B cell (primary cell): ENCODE measurements at regions not wholly inside any gene's neighbourhood (a gene's known extent, or its start where the extent isn't known, plus 50 kb on each side); places are given as distances from the start of the nearest gene placed in this dataset.

Source experiments
- ATAC-seq: fragments of 200-7000 bp; cut with Tn5 transposase; one replicate; pipeline ENCODE4 v1.10.0; 2021; ENCODE audit warnings: low read depth, mild to moderate bottlenecking, moderate number of reproducible peaks, moderate library complexity
- CTCF ChIA-PET: fragments of 350-600 bp; sonication (Branson Sonifier 250); formaldehyde crosslinking; loops from one replicate; lab custom pipeline; 2021; ENCODE audit warnings: antibody characterized with exemption, inconsistent platforms; lab: Charles Lee
- POLR2A ChIA-PET: fragments of 350-600 bp; sonication (Branson Sonifier 250); formaldehyde crosslinking; loops from one replicate; lab custom pipeline; 2021; ENCODE audit warnings: antibody characterized with exemption; lab: Charles Lee
- DNase-seq: peaks from one replicate; pipeline ENCODE4 v3.0.0; 2013
- H2AFZ ChIP-seq: 2 replicates; pipeline ENCODE4 v1.6.1; 2012; ENCODE audit warnings: mild to moderate bottlenecking, low read depth, low read length; ENCODE audit not compliant: insufficient read depth, poor library complexity, severe bottlenecking
- H3K27ac ChIP-seq, 2 donors: 1 replicate in 1 of 2; 2 replicates in 1 of 2; pipeline ENCODE4 v1.5.1; 2012 to 2013; ENCODE audit warnings: low read length in 2 of 2, mild to moderate bottlenecking in 2 of 2, moderate library complexity in 1 of 2
- H3K27me3 ChIP-seq, 4 experiments: fragments of 200-600 bp in 1 of 4; sonication (generic) in 1 of 4; replicated peaks in 1 of 4; 1 replicate in 2 of 4; 2 replicates in 2 of 4; pipeline versions ENCODE4 v1.6.1 to v1.7.0; 2013 to 2016; ENCODE audit warnings: low read length in 3 of 4, mild to moderate bottlenecking in 2 of 4, mixed read lengths in 1 of 4, moderate library complexity in 1 of 4; ENCODE audit not compliant: insufficient read depth in 4 of 4, control insufficient read depth in 3 of 4; ENCODE audit errors: control extremely low read depth in 1 of 4
- H3K36me3 ChIP-seq, 2 experiments: replicated peaks in 1 of 2; 1 replicate in 1 of 2; 2 replicates in 1 of 2; pipeline versions ENCODE4 v1.6.1 to v1.7.1; 2013; ENCODE audit warnings: low read length in 1 of 2; ENCODE audit not compliant: insufficient read depth in 2 of 2, control insufficient read depth in 1 of 2; ENCODE audit errors: control extremely low read depth in 1 of 2, extremely low read depth in 1 of 2
- H3K4me1 ChIP-seq, 2 donors: fragments of 200-600 bp in 1 of 2; sonication (generic) in 1 of 2; 1 replicate in 1 of 2; 2 replicates in 1 of 2; pipeline versions ENCODE4 v1.5.1 to v1.6.1; 2013 to 2017; ENCODE audit warnings: low read length in 2 of 2; ENCODE audit not compliant: control insufficient read depth in 2 of 2, insufficient read depth in 2 of 2
- H3K4me2 ChIP-seq: replicated peaks from 2 replicates; pipeline ENCODE3; 2012; ENCODE audit warnings: mild to moderate bottlenecking, low read depth, low read length; ENCODE audit not compliant: poor library complexity, severe bottlenecking
- H3K4me3 ChIP-seq, 5 experiments: fragments of 200-600 bp in 1 of 5; sonication (generic) in 1 of 5; 1 replicate in 3 of 5; 2 replicates in 2 of 5; pipeline versions ENCODE4 v1.5.1 to v1.7.0; 2011 to 2016; ENCODE audit warnings: low read length in 4 of 5, mild to moderate bottlenecking in 4 of 5, low read depth in 2 of 5, control low read depth in 1 of 5, moderate library complexity in 1 of 5; ENCODE audit not compliant: insufficient read depth in 1 of 5; ENCODE audit errors: control extremely low read depth in 1 of 5, extremely low read depth in 1 of 5
- H3K79me2 ChIP-seq: fragments of 200-600 bp; sonication (generic); one replicate; pipeline ENCODE4 v1.6.0; 2016; ENCODE audit warnings: low read length; ENCODE audit not compliant: control insufficient read depth, insufficient read depth
- H3K9ac ChIP-seq: fragments of 200-600 bp; sonication (generic); 2 replicates; pipeline ENCODE4 v1.6.1; 2017; ENCODE audit warnings: mild to moderate bottlenecking, low read length, moderate library complexity
- H3K9me3 ChIP-seq, 3 donors: one replicate each; pipeline versions ENCODE4 v1.6.1 to v1.7.1; 2013; ENCODE audit warnings: low read length in 2 of 3; ENCODE audit not compliant: control insufficient read depth in 2 of 3, insufficient read depth in 1 of 3; ENCODE audit errors: control extremely low read depth in 1 of 3
- H4K20me1 ChIP-seq: 2 replicates; pipeline ENCODE4 v1.6.0; 2012; ENCODE audit warnings: mild to moderate bottlenecking, low read length; ENCODE audit not compliant: insufficient read depth, control insufficient read depth, poor library complexity, severe bottlenecking
- H3K27ac Mint-ChIP-seq: one replicate; pipeline ENCODE4 v1.8.0; 2021; ENCODE audit warnings: mixed read lengths
- H3K27me3 Mint-ChIP-seq: one replicate; pipeline ENCODE4 v1.8.0; 2021; ENCODE audit warnings: mixed read lengths
- H3K4me1 Mint-ChIP-seq: one replicate; pipeline ENCODE4 v1.8.0; 2021; ENCODE audit warnings: mixed read lengths
- H3K4me3 Mint-ChIP-seq: one replicate; pipeline ENCODE4 v1.8.0; 2021; ENCODE audit warnings: mixed read lengths
- H3K9me3 Mint-ChIP-seq: one replicate; pipeline ENCODE4 v1.8.0; 2022; ENCODE audit warnings: mixed read lengths; ENCODE audit not compliant: insufficient read depth
- CTCF ChIP-seq: fragments of 200-600 bp; IDR thresholded peaks from one replicate; pipeline ENCODE4 v1.8.0; 2022; ENCODE audit warnings: antibody characterized with exemption, mild to moderate bottlenecking
- EZH2 ChIP-seq: IDR thresholded peaks from 2 replicates; pipeline ENCODE4 v1.6.1; 2012; ENCODE audit warnings: borderline replicate concordance, low read depth, mild to moderate bottlenecking, moderate library complexity, low read length; ENCODE audit not compliant: insufficient read depth, poor library complexity, severe bottlenecking
- WGBS: methylation state at CpG from one replicate; pipeline ENCODE4 v1.1.5; 2013; ENCODE audit warnings: missing lambda C conversion rate; ENCODE audit not compliant: insufficient coverage; 5-methylcytosine and 5-hydroxymethylcytosine counted together
- intact Hi-C: fragments of 100-400 bp; cut with micrococcal nuclease; formaldehyde crosslinking; loops from one replicate; pipeline ENCODE4 v1.10.0; 2022

GRCh38 chr6:147689398-147689797, 180.9 kb downstream of the SAMD5 start:
- Histone ChIP-seq H3K27me3 (no peaks in the 10 kb centered on the region), H3K4me1 (no peaks in the 10 kb centered on the region), H3K4me2 (no peak overlapping the region), H3K9ac (no peak overlapping the region), H3K4me3 (no peak overlapping the region), H2AFZ (no peak overlapping the region), H3K36me3 (no peaks in the 10 kb centered on the region), H3K9me3 (peaks cover 0 to 2% (median 0%) of the 10 kb centered on the region in 3 donors), H3K27ac (no peak overlapping the region), H4K20me1 (no peaks in the 10 kb centered on the region), H3K79me2 (no peaks in the 10 kb centered on the region)
- TF ChIP-seq EZH2, result no peak
- TF ChIP-seq CTCF, result no peak
- Mint-ChIP-seq H3K4me1 (no peaks in the 10 kb centered on the region), H3K4me3 (no peak overlapping the region), H3K9me3 (no peaks in the 10 kb centered on the region), H3K27me3 (no peaks in the 10 kb centered on the region), H3K27ac (no peak overlapping the region)
- DNase-seq (no peak), ATAC-seq (no peak)
- ChIA-PET POLR2A (no interaction called here), CTCF (no interaction called here)
- intact Hi-C loops, result no loop called here

GRCh38 chr6:147691446-147691845, 183.0 kb downstream of the SAMD5 start:
- Histone ChIP-seq H3K27me3 (no peaks in the 10 kb centered on the region), H4K20me1 (no peaks in the 10 kb centered on the region), H3K79me2 (no peaks in the 10 kb centered on the region), H3K27ac (no peak overlapping the region), H2AFZ (no peak overlapping the region), H3K4me2 (no peak overlapping the region), H3K9me3 (peaks cover 0 to 2% (median 0%) of the 10 kb centered on the region in 3 donors), H3K36me3 (no peaks in the 10 kb centered on the region), H3K9ac (no peak overlapping the region), H3K4me3 (no peak overlapping the region), H3K4me1 (no peaks in the 10 kb centered on the region)
- ATAC-seq (no peak), DNase-seq (no peak)
- no peak overlapping the region for H3K4me3 Mint-ChIP-seq
- POLR2A ChIA-PET, result no interaction called here
- WGBS, result no CpG with 5 or more reads among the region's 2 CpGs
- CTCF ChIA-PET, result no interaction called here
- H3K27ac Mint-ChIP-seq, result no peak overlapping the region
- no peaks in the 10 kb centered on the region for H3K9me3 Mint-ChIP-seq
- no peaks in the 10 kb centered on the region for H3K4me1 Mint-ChIP-seq
- no peaks in the 10 kb centered on the region for H3K27me3 Mint-ChIP-seq
- intact Hi-C loops, result no loop called here
- TF ChIP-seq CTCF, result no peak
- TF ChIP-seq EZH2, result no peak
